ENCODE measurements at regions not wholly inside any gene's neighbourhood (a gene's known extent, or its start where the extent isn't known, plus 50 kb on each side); places are given as distances from the start of the nearest gene placed in this dataset.

DNA sequence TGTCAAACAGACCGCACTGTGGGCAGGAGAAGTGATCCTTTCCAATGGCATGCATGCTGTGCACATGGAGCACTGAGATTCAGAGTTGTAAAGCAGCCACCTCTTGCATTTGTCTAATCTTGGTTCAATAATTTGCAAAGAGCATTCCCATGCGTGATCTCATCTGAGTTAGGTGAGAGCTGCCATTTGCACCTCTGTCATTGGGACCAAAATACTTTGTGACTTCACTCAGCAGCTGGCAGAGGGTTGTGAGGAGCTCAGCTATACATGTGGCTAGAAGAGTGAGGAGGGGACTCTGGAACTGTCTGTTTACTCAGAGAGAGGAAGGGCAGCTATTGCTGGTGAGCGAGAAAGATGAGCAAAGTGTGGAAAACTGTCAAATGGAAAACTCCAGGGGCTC is 265.1 kb upstream of the TNP1 start:
- Histone ChIP-seq H3K4me2 (ENCODE audit: low read length) (no peak overlapping the region), H3K36me3 (ENCODE audit: control insufficient read depth, low read length) (no peaks in the 10 kb centered on the region), H3K4me3 (ENCODE audit: low read length) (no peak overlapping the region), H3K4me1 (ENCODE audit: control insufficient read depth, low read length) (no peaks in the 10 kb centered on the region), H3K27ac (ENCODE audit: low read depth, low read length) (no peak overlapping the region), H3K9me2 (replicated peaks; ENCODE audit: control insufficient read depth, low read length) (no peaks in the 10 kb centered on the region), H4K20me1 (ENCODE audit: control insufficient read depth, insufficient read depth, low read depth, low read length) (no peaks in the 10 kb centered on the region), H3K27me3 (ENCODE audit: control insufficient read depth, low read length) (no peaks in the 10 kb centered on the region), H3F3A (ENCODE audit: control insufficient read depth, insufficient read depth) (no peaks in the 10 kb centered on the region), H3K79me2 (ENCODE audit: control insufficient read depth, low read length) (no peaks in the 10 kb centered on the region), H3K9me3 (ENCODE audit: control insufficient read depth, insufficient read depth, low read length) (no peaks in the 10 kb centered on the region)
- no peak for TF ChIP-seq EZH2phosphoT487 (IDR thresholded peaks at IDR 0.05; ENCODE audit: borderline replicate concordance, low read length)
- TF ChIP-seq CTCF (IDR thresholded peaks at IDR 0.05; ENCODE audit: low read depth, low read length, poor library complexity, severe bottlenecking): no peak

DNA sequence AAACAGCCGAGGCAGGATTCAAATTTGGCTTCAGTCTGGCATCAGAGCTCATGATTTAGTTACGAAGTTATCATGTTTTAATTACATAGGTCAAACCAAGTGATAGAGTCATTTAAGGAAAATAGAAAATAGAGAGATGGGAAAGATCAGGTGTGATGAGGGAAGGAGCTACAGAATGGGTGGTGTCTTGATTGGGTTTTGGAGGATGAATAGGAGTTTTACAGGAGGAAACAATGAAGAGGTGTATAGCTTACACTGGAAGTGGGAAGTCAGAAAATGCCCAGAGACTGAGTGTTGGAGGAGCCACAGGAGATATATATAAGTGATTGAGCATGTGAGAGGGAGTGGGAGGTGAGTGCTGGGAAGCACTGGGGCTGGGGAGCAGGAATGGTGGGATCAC is 264.2 kb upstream of the TNP1 start:
- no peaks in the 10 kb centered on the region for H3K79me2 ChIP-seq (ENCODE audit: control insufficient read depth, low read length)
- no peak overlapping the region for H3K4me2 ChIP-seq (ENCODE audit: low read length)
- no peak overlapping the region for H3K27ac ChIP-seq (ENCODE audit: low read depth, low read length)
- H3K36me3 ChIP-seq (ENCODE audit: control insufficient read depth, low read length): no peaks in the 10 kb centered on the region
- no peaks in the 10 kb centered on the region for H3K4me1 ChIP-seq (ENCODE audit: control insufficient read depth, low read length)
- no peaks in the 10 kb centered on the region for H3K9me3 ChIP-seq (ENCODE audit: control insufficient read depth, insufficient read depth, low read length)
- H3K9me2 ChIP-seq (replicated peaks; ENCODE audit: control insufficient read depth, low read length): no peaks in the 10 kb centered on the region
- H3F3A ChIP-seq (ENCODE audit: control insufficient read depth, insufficient read depth): no peaks in the 10 kb centered on the region
- no peaks in the 10 kb centered on the region for H4K20me1 ChIP-seq (ENCODE audit: control insufficient read depth, insufficient read depth, low read depth, low read length)
- H3K27me3 ChIP-seq (ENCODE audit: control insufficient read depth, low read length): no peaks in the 10 kb centered on the region
- H3K4me3 ChIP-seq (ENCODE audit: low read length): no peak overlapping the region
- no peak for TF ChIP-seq EZH2phosphoT487 (IDR thresholded peaks at IDR 0.05; ENCODE audit: borderline replicate concordance, low read length)
- no peak for TF ChIP-seq CTCF (IDR thresholded peaks at IDR 0.05; ENCODE audit: low read depth, low read length, poor library complexity, severe bottlenecking)

GRCh38 chr2:217121565-217121964 is 261.7 kb upstream of the TNP1 start:
- Histone ChIP-seq H3K9me2 (replicated peaks; ENCODE audit: control insufficient read depth, low read length) (no peaks in the 10 kb centered on the region), H3K4me2 (ENCODE audit: low read length) (no peak overlapping the region), H3F3A (ENCODE audit: control insufficient read depth, insufficient read depth) (no peaks in the 10 kb centered on the region), H3K79me2 (ENCODE audit: control insufficient read depth, low read length) (no peaks in the 10 kb centered on the region), H3K27me3 (ENCODE audit: control insufficient read depth, low read length) (no peaks in the 10 kb centered on the region), H3K36me3 (ENCODE audit: control insufficient read depth, low read length) (no peaks in the 10 kb centered on the region), H3K4me1 (ENCODE audit: control insufficient read depth, low read length) (no peaks in the 10 kb centered on the region), H3K27ac (ENCODE audit: low read depth, low read length) (no peak overlapping the region), H4K20me1 (ENCODE audit: control insufficient read depth, insufficient read depth, low read depth, low read length) (no peaks in the 10 kb centered on the region), H3K9me3 (ENCODE audit: control insufficient read depth, insufficient read depth, low read length) (no peaks in the 10 kb centered on the region), H3K4me3 (ENCODE audit: low read length) (no peak overlapping the region)
- TF ChIP-seq EZH2phosphoT487 (IDR thresholded peaks at IDR 0.05; ENCODE audit: borderline replicate concordance, low read length) (no peak), CTCF (IDR thresholded peaks at IDR 0.05; ENCODE audit: low read depth, low read length, poor library complexity, severe bottlenecking) (no peak)

DNA sequence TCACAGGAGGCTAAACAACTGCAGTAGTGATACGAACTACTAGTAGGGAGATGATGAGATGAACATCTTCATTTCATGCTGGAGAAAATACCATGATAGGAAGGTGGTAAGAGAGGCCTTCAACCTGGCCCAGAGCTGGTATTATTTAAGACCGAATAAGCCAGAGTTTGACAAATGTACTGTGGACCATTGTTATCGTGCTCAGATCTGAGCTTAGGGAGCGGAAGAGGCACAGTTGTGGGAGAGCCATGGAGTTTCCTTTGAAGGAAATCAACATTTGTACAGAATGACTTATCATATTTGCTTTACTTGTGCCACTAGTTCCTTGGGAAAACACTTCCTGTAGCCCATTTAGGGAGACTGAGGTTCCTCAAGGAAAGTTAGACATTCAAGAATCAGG is 260.6 kb upstream of the TNP1 start:
- Histone ChIP-seq H3K27me3 (ENCODE audit: control insufficient read depth, low read length) (no peaks in the 10 kb centered on the region), H3K9me3 (ENCODE audit: control insufficient read depth, insufficient read depth, low read length) (no peaks in the 10 kb centered on the region), H3K9me2 (replicated peaks; ENCODE audit: control insufficient read depth, low read length) (no peaks in the 10 kb centered on the region), H3K79me2 (ENCODE audit: control insufficient read depth, low read length) (no peaks in the 10 kb centered on the region), H3K4me1 (ENCODE audit: control insufficient read depth, low read length) (no peaks in the 10 kb centered on the region), H3K27ac (ENCODE audit: low read depth, low read length) (no peak overlapping the region), H3K4me3 (ENCODE audit: low read length) (no peak overlapping the region), H4K20me1 (ENCODE audit: control insufficient read depth, insufficient read depth, low read depth, low read length) (no peaks in the 10 kb centered on the region), H3F3A (ENCODE audit: control insufficient read depth, insufficient read depth) (no peaks in the 10 kb centered on the region), H3K4me2 (ENCODE audit: low read length) (no peak overlapping the region), H3K36me3 (ENCODE audit: control insufficient read depth, low read length) (no peaks in the 10 kb centered on the region)
- TF ChIP-seq EZH2phosphoT487 (IDR thresholded peaks at IDR 0.05; ENCODE audit: borderline replicate concordance, low read length): no peak
- TF ChIP-seq CTCF (IDR thresholded peaks at IDR 0.05; ENCODE audit: low read depth, low read length, poor library complexity, severe bottlenecking): no peak

Measured in DOHH2 (cell line).